ENCODE measurements at regions not wholly inside any gene's neighbourhood (a gene's known extent, or its start where the extent isn't known, plus 50 kb on each side); places are given as distances from the start of the nearest gene placed in this dataset.

GRCh38 chr5:42300496-42300895 lies 122.7 kb upstream of the GHR start:
- FAIRE-seq = no peak

GRCh38 chr5:42301349-42301748 lies 121.9 kb upstream of the GHR start:
- Histone ChIP-seq H3K9me3 (ENCODE audit: control insufficient read depth, low read depth, low read length) (no peaks in the 10 kb centered on the region), H3K79me2 (ENCODE audit: control insufficient read depth, insufficient read depth, low read length) (no peaks in the 10 kb centered on the region), H3K9ac (ENCODE audit: control insufficient read depth, extremely low read depth, insufficient read depth, low read length) (no peak overlapping the region), H3K9me1 (ENCODE audit: control insufficient read depth, extremely low read depth, insufficient read depth, low read length) (no peaks in the 10 kb centered on the region), H3K27me3 (ENCODE audit: control insufficient read depth, extremely low read depth, insufficient read depth, low read length) (no peaks in the 10 kb centered on the region), H4K20me1 (ENCODE audit: control insufficient read depth, extremely low read depth, insufficient read depth, low read length) (no peaks in the 10 kb centered on the region), H3K27ac (ENCODE audit: control insufficient read depth, insufficient read depth, low read length) (no peak overlapping the region), H2AFZ (ENCODE audit: control insufficient read depth, low read length) (no peak overlapping the region), H3K36me3 (ENCODE audit: control insufficient read depth in 2 of 2, extremely low read depth in 1 of 2, insufficient read depth in 2 of 2, low read length in 2 of 2) (no peaks in the 10 kb centered on the region), H3K4me2 (ENCODE audit: control insufficient read depth, extremely low read depth, insufficient read depth, low read depth, low read length) (no peak overlapping the region), H3K4me3 (ENCODE audit: control insufficient read depth in 2 of 3, extremely low read depth in 1 of 3, insufficient read depth in 2 of 3, low read depth in 1 of 3, low read length in 3 of 3) (no peak overlapping the region), H3K4me1 (ENCODE audit: control insufficient read depth, extremely low read depth, insufficient read depth, low read length) (no peaks in the 10 kb centered on the region)
- TF ChIP-seq CTCF (optimal IDR thresholded peaks at IDR 0.05 in 1 of 3, IDR thresholded peaks at IDR 0.05 in 1 of 3, conservative IDR thresholded peaks at IDR 0.05 in 1 of 3; ENCODE audit: extremely low read depth in 1 of 3, insufficient read depth in 2 of 3, low read length in 3 of 3) (no peak), EZH2 (IDR thresholded peaks at IDR 0.05; ENCODE audit: low read length) (no peak)
- DNase-seq (ENCODE audit: low read depth, low spot score) (no peak), FAIRE-seq (no peak)
- dilution Hi-C loops (cut with MboI; ENCODE audit: extremely low pct_ligation_motif_present, low sequenced_read_pairs) = no loop called here

More at GRCh38 chr5:42300496-42300895, 122.7 kb upstream of the GHR start:
- Histone ChIP-seq H3K36me3 (ENCODE audit: control insufficient read depth in 2 of 2, extremely low read depth in 1 of 2, insufficient read depth in 2 of 2, low read length in 2 of 2) (no peaks in the 10 kb centered on the region), H3K27me3 (ENCODE audit: control insufficient read depth, extremely low read depth, insufficient read depth, low read length) (no peaks in the 10 kb centered on the region), H2AFZ (ENCODE audit: control insufficient read depth, low read length) (no peak overlapping the region), H3K9me3 (ENCODE audit: control insufficient read depth, low read depth, low read length) (no peaks in the 10 kb centered on the region), H3K4me3 (ENCODE audit: control insufficient read depth in 2 of 3, extremely low read depth in 1 of 3, insufficient read depth in 2 of 3, low read depth in 1 of 3, low read length in 3 of 3) (no peak overlapping the region), H3K4me1 (ENCODE audit: control insufficient read depth, extremely low read depth, insufficient read depth, low read length) (no peaks in the 10 kb centered on the region), H4K20me1 (ENCODE audit: control insufficient read depth, extremely low read depth, insufficient read depth, low read length) (no peaks in the 10 kb centered on the region), H3K27ac (ENCODE audit: control insufficient read depth, insufficient read depth, low read length) (no peak overlapping the region), H3K9ac (ENCODE audit: control insufficient read depth, extremely low read depth, insufficient read depth, low read length) (no peak overlapping the region), H3K9me1 (ENCODE audit: control insufficient read depth, extremely low read depth, insufficient read depth, low read length) (no peaks in the 10 kb centered on the region), H3K79me2 (ENCODE audit: control insufficient read depth, insufficient read depth, low read length) (no peaks in the 10 kb centered on the region), H3K4me2 (ENCODE audit: control insufficient read depth, extremely low read depth, insufficient read depth, low read depth, low read length) (no peak overlapping the region)
- no peak for DNase-seq (ENCODE audit: low read depth, low spot score)
- dilution Hi-C loops (cut with MboI; ENCODE audit: extremely low pct_ligation_motif_present, low sequenced_read_pairs) = no loop called here
- TF ChIP-seq CTCF (optimal IDR thresholded peaks at IDR 0.05 in 1 of 3, IDR thresholded peaks at IDR 0.05 in 1 of 3, conservative IDR thresholded peaks at IDR 0.05 in 1 of 3; ENCODE audit: extremely low read depth in 1 of 3, insufficient read depth in 2 of 3, low read length in 3 of 3) = no peak
- TF ChIP-seq EZH2 (IDR thresholded peaks at IDR 0.05; ENCODE audit: low read length) = no peak
